ENCODE measurements at regions not wholly inside any gene's neighbourhood (a gene's known extent, or its start where the extent isn't known, plus 50 kb on each side); places are given as distances from the start of the nearest gene placed in this dataset.
"Not testable (repeated sequence)": the region's sequence is repeated elsewhere in the genome, so short reads cannot be mapped to it uniquely, and the experiment has no call there.

- Histone ChIP-seq H3K9ac (ENCODE audit: low read length) (peak overlapping the region; percentile 70), H3K4me3 (ENCODE audit: low read length) (peak overlapping the region; percentile 77), H3K4me1 (ENCODE audit: low read length) (peaks cover 18% of the 10 kb centered on the region), H3K4me2 (ENCODE audit: low read length) (peak overlapping the region; percentile 84), H3K27ac (ENCODE audit: low read length) (peak overlapping the region; percentile 82)
- not testable (repeated sequence) for H3K36me3 ChIP-seq (replicated peaks; ENCODE audit: low read depth, low read length); H4K20me1 ChIP-seq (ENCODE audit: insufficient read depth, low read length); H3K27me3 ChIP-seq (ENCODE audit: low read depth, low read length); H3K79me2 ChIP-seq (ENCODE audit: low read length); H3K9me3 ChIP-seq (ENCODE audit: insufficient read depth, low read length); H2AFZ ChIP-seq (ENCODE audit: low read depth, low read length)
These were observed 372.4 kb downstream of the BCL2L11 start for GRCh38 chr2:111492995-111493719.

GRCh38 chr2:111493720-111494078 is 373.0 kb downstream of the BCL2L11 start:
- H3K9me3 ChIP-seq (ENCODE audit: insufficient read depth, low read length); H3K27me3 ChIP-seq (ENCODE audit: low read depth, low read length); H2AFZ ChIP-seq (ENCODE audit: low read depth, low read length); H3K79me2 ChIP-seq (ENCODE audit: low read length); H3K36me3 ChIP-seq (replicated peaks; ENCODE audit: low read depth, low read length); H4K20me1 ChIP-seq (ENCODE audit: insufficient read depth, low read length): not testable (repeated sequence)
- Histone ChIP-seq H3K4me1 (ENCODE audit: low read length) (peaks cover 18% of the 10 kb centered on the region), H3K27ac (ENCODE audit: low read length) (peak overlapping the region; percentile 82), H3K4me3 (ENCODE audit: low read length) (peak overlapping the region; percentile 77), H3K4me2 (ENCODE audit: low read length) (peak overlapping the region; percentile 84), H3K9ac (ENCODE audit: low read length) (peak overlapping the region; percentile 70)

GRCh38 chr2:111494288-111494980 is 373.7 kb downstream of the BCL2L11 start:
- peak overlapping the region; percentile 71 for H3K9ac ChIP-seq (ENCODE audit: low read length)
- not testable (repeated sequence) for H4K20me1 ChIP-seq (ENCODE audit: insufficient read depth, low read length); H2AFZ ChIP-seq (ENCODE audit: low read depth, low read length); H3K36me3 ChIP-seq (replicated peaks; ENCODE audit: low read depth, low read length); H3K79me2 ChIP-seq (ENCODE audit: low read length); H3K27me3 ChIP-seq (ENCODE audit: low read depth, low read length); H3K9me3 ChIP-seq (ENCODE audit: insufficient read depth, low read length)
- peaks cover 18% of the 10 kb centered on the region for H3K4me1 ChIP-seq (ENCODE audit: low read length)
- peak overlapping the region; percentile 73 for H3K4me3 ChIP-seq (ENCODE audit: low read length)
- peak overlapping the region; percentile 64 for H3K4me2 ChIP-seq (ENCODE audit: low read length)
- H3K27ac ChIP-seq (ENCODE audit: low read length), result peak overlapping the region; percentile 67

- H3K4me1 ChIP-seq (ENCODE audit: low read length), result peaks cover 18% of the 10 kb centered on the region
- H4K20me1 ChIP-seq (ENCODE audit: insufficient read depth, low read length); H3K27me3 ChIP-seq (ENCODE audit: low read depth, low read length); H3K79me2 ChIP-seq (ENCODE audit: low read length); H2AFZ ChIP-seq (ENCODE audit: low read depth, low read length); H3K9me3 ChIP-seq (ENCODE audit: insufficient read depth, low read length); H3K27ac ChIP-seq (ENCODE audit: low read length); H3K36me3 ChIP-seq (replicated peaks; ENCODE audit: low read depth, low read length): not testable (repeated sequence)
- peak overlapping the region; percentile 73 for H3K4me3 ChIP-seq (ENCODE audit: low read length)
- peak overlapping the region; percentile 64 for H3K4me2 ChIP-seq (ENCODE audit: low read length)
- H3K9ac ChIP-seq (ENCODE audit: low read length), result peak overlapping the region; percentile 71; the same call in 1 of the 2 replicates
These were observed 374.2 kb downstream of the BCL2L11 start for GRCh38 chr2:111494981-111495315.

GRCh38 chr2:111495636-111496035 is 374.9 kb downstream of the BCL2L11 start:
- H3K36me3 ChIP-seq (replicated peaks; ENCODE audit: low read depth, low read length); H2AFZ ChIP-seq (ENCODE audit: low read depth, low read length); H3K4me2 ChIP-seq (ENCODE audit: low read length); H3K4me3 ChIP-seq (ENCODE audit: low read length); H3K79me2 ChIP-seq (ENCODE audit: low read length); H3K27ac ChIP-seq (ENCODE audit: low read length); H3K9ac ChIP-seq (ENCODE audit: low read length); H3K27me3 ChIP-seq (ENCODE audit: low read depth, low read length); H4K20me1 ChIP-seq (ENCODE audit: insufficient read depth, low read length); H3K9me3 ChIP-seq (ENCODE audit: insufficient read depth, low read length): not testable (repeated sequence)
- H3K4me1 ChIP-seq (ENCODE audit: low read length), result peaks cover 20% of the 10 kb centered on the region

- H4K20me1 ChIP-seq (ENCODE audit: insufficient read depth, low read length); H3K27ac ChIP-seq (ENCODE audit: low read length); H3K4me3 ChIP-seq (ENCODE audit: low read length); H3K36me3 ChIP-seq (replicated peaks; ENCODE audit: low read depth, low read length); H2AFZ ChIP-seq (ENCODE audit: low read depth, low read length); H3K9ac ChIP-seq (ENCODE audit: low read length); H3K79me2 ChIP-seq (ENCODE audit: low read length); H3K4me2 ChIP-seq (ENCODE audit: low read length); H3K27me3 ChIP-seq (ENCODE audit: low read depth, low read length); H3K9me3 ChIP-seq (ENCODE audit: insufficient read depth, low read length): not testable (repeated sequence)
- peaks cover 17% of the 10 kb centered on the region for H3K4me1 ChIP-seq (ENCODE audit: low read length)
These were observed 375.5 kb downstream of the BCL2L11 start for GRCh38 chr2:111496176-111496575.

- not testable (repeated sequence) for H2AFZ ChIP-seq (ENCODE audit: low read depth, low read length); H3K9me3 ChIP-seq (ENCODE audit: insufficient read depth, low read length); H3K36me3 ChIP-seq (replicated peaks; ENCODE audit: low read depth, low read length); H3K4me2 ChIP-seq (ENCODE audit: low read length); H3K27me3 ChIP-seq (ENCODE audit: low read depth, low read length); H3K9ac ChIP-seq (ENCODE audit: low read length); H3K27ac ChIP-seq (ENCODE audit: low read length); H3K4me3 ChIP-seq (ENCODE audit: low read length); H4K20me1 ChIP-seq (ENCODE audit: insufficient read depth, low read length); H3K79me2 ChIP-seq (ENCODE audit: low read length)
- peaks cover 12% of the 10 kb centered on the region for H3K4me1 ChIP-seq (ENCODE audit: low read length)
These were observed 376.1 kb downstream of the BCL2L11 start for GRCh38 chr2:111496860-111497259.

- H2AFZ ChIP-seq (ENCODE audit: low read depth, low read length); H3K9ac ChIP-seq (ENCODE audit: low read length); H3K27ac ChIP-seq (ENCODE audit: low read length); H3K4me2 ChIP-seq (ENCODE audit: low read length); H3K36me3 ChIP-seq (replicated peaks; ENCODE audit: low read depth, low read length); H3K27me3 ChIP-seq (ENCODE audit: low read depth, low read length); H3K4me1 ChIP-seq (ENCODE audit: low read length); H3K79me2 ChIP-seq (ENCODE audit: low read length); H3K4me3 ChIP-seq (ENCODE audit: low read length); H3K9me3 ChIP-seq (ENCODE audit: insufficient read depth, low read length); H4K20me1 ChIP-seq (ENCODE audit: insufficient read depth, low read length): not testable (repeated sequence)
These were observed 376.6 kb downstream of the BCL2L11 start for GRCh38 chr2:111497270-111497669.

GRCh38 chr2:111500536-111501062 is 379.9 kb downstream of the BCL2L11 start:
- not testable (repeated sequence) for H3K4me2 ChIP-seq (ENCODE audit: low read length); H3K4me3 ChIP-seq (ENCODE audit: low read length); H3K79me2 ChIP-seq (ENCODE audit: low read length); H2AFZ ChIP-seq (ENCODE audit: low read depth, low read length); H3K9me3 ChIP-seq (ENCODE audit: insufficient read depth, low read length); H3K36me3 ChIP-seq (replicated peaks; ENCODE audit: low read depth, low read length); H3K27ac ChIP-seq (ENCODE audit: low read length); H4K20me1 ChIP-seq (ENCODE audit: insufficient read depth, low read length); H3K27me3 ChIP-seq (ENCODE audit: low read depth, low read length); H3K9ac ChIP-seq (ENCODE audit: low read length)
- peaks cover 16% of the 10 kb centered on the region for H3K4me1 ChIP-seq (ENCODE audit: low read length)

Measured in OCI-LY3 (cell line).